Neural progenitor cell (in vitro differentiated cells): ENCODE measurements at regions not wholly inside any gene's neighbourhood (a gene's known extent, or its start where the extent isn't known, plus 50 kb on each side); places are given as distances from the start of the nearest gene placed in this dataset.
A peak's percentile ranks its signal among the peaks of the same experiment; 100 is the strongest.

Source experiments
- DNase-seq: peaks from one replicate; pipeline ENCODE4 v3.0.0-alpha.2; 2016; ENCODE audit warnings: low spot score
- H2AFZ ChIP-seq: fragments of 200-600 bp; sonication (generic); replicated peaks from 2 replicates; pipeline ENCODE4 v1.6.1; 2016; ENCODE audit warnings: antibody characterized with exemption
- H3F3A ChIP-seq: fragments of 200-600 bp; sonication (generic); 2 replicates; pipeline ENCODE4 v1.6.1; 2016; ENCODE audit warnings: antibody characterized with exemption, low read depth
- H3K27ac ChIP-seq: fragments of 200-600 bp; sonication (generic); 2 replicates; pipeline ENCODE4 v1.5.1; 2016; ENCODE audit warnings: mild to moderate bottlenecking
- H3K27me3 ChIP-seq: fragments of 200-600 bp; sonication (generic); 2 replicates; pipeline ENCODE4 v1.6.1; 2016; ENCODE audit warnings: mild to moderate bottlenecking, moderate library complexity
- H3K36me3 ChIP-seq: fragments of 200-600 bp; sonication (generic); 2 replicates; pipeline ENCODE4 v1.5.1; 2016
- H3K4me1 ChIP-seq: fragments of 200-600 bp; sonication (generic); 2 replicates; pipeline ENCODE4 v1.6.1; 2016; ENCODE audit warnings: mixed run types
- H3K4me2 ChIP-seq: fragments of 200-600 bp; sonication (generic); 2 replicates; pipeline ENCODE4 v1.6.1; 2016
- H3K4me3 ChIP-seq: fragments of 200-600 bp; sonication (generic); 2 replicates; pipeline ENCODE4 v1.5.1; 2016
- H3K79me2 ChIP-seq: fragments of 200-600 bp; sonication (generic); 2 replicates; pipeline ENCODE4 v1.6.1; 2016; ENCODE audit warnings: low read depth
- H3K9ac ChIP-seq: fragments of 200-600 bp; sonication (generic); 2 replicates; pipeline ENCODE4 v1.6.1; 2016
- H3K9me3 ChIP-seq: fragments of 200-600 bp; sonication (generic); 2 replicates; pipeline ENCODE4 v1.5.1; 2016; ENCODE audit warnings: low read depth
- H4K20me1 ChIP-seq: fragments of 200-600 bp; sonication (generic); 2 replicates; pipeline ENCODE4 v1.6.1; 2016; ENCODE audit warnings: low read depth
- H3K27ac Mint-ChIP-seq: 3 replicates; pipeline ENCODE4 v1.8.0; 2021; ENCODE audit warnings: mixed read lengths
- H3K27me3 Mint-ChIP-seq: 2 replicates; pipeline ENCODE4 v1.8.0; 2022; ENCODE audit warnings: low read depth, mild to moderate bottlenecking, inconsistent platforms, moderate library complexity, mixed read lengths; ENCODE audit not compliant: insufficient read depth
- H3K36me3 Mint-ChIP-seq: 3 replicates; pipeline ENCODE4 v1.8.0; 2021; ENCODE audit warnings: mixed read lengths
- H3K4me1 Mint-ChIP-seq: 3 replicates; pipeline ENCODE4 v1.8.0; 2021; ENCODE audit warnings: mixed read lengths
- H3K4me3 Mint-ChIP-seq: 3 replicates; pipeline ENCODE4 v1.8.0; 2021; ENCODE audit warnings: mild to moderate bottlenecking, moderate library complexity, mixed read lengths
- H3K9me3 Mint-ChIP-seq: 3 replicates; pipeline ENCODE4 v1.8.0; 2020; ENCODE audit warnings: mixed read lengths
- CTCF ChIP-seq: fragments of 200-600 bp; sonication (generic); IDR thresholded peaks from 2 replicates; pipeline ENCODE4 v1.5.1; 2017; ENCODE audit warnings: antibody characterized with exemption, mild to moderate bottlenecking
- EZH2 ChIP-seq: fragments of 200-600 bp; sonication (generic); IDR thresholded peaks from 2 replicates; pipeline ENCODE4 v1.6.1; 2017; ENCODE audit warnings: antibody characterized with exemption, mild to moderate bottlenecking, moderate library complexity
- EZH2phosphoT487 ChIP-seq: fragments of 200-600 bp; sonication (generic); IDR thresholded peaks from 2 replicates; pipeline ENCODE4 v1.6.1; 2017; ENCODE audit warnings: antibody characterized with exemption

- Histone ChIP-seq H3K79me2 (no peaks in the 10 kb centered on the region), H3K9ac (no peak overlapping the region), H3K36me3 (no peaks in the 10 kb centered on the region), H3K4me1 (no peaks in the 10 kb centered on the region), H2AFZ (no peak overlapping the region), H3K27ac (no peak overlapping the region), H3K4me2 (no peak overlapping the region), H3F3A (no peaks in the 10 kb centered on the region), H3K27me3 (no peaks in the 10 kb centered on the region), H3K4me3 (no peak overlapping the region), H4K20me1 (no peaks in the 10 kb centered on the region), H3K9me3 (no peaks in the 10 kb centered on the region)
- Mint-ChIP-seq H3K27ac (no peak overlapping the region), H3K9me3 (no peaks in the 10 kb centered on the region), H3K4me3 (no peak overlapping the region), H3K36me3 (no peaks in the 10 kb centered on the region), H3K4me1 (no peaks in the 10 kb centered on the region), H3K27me3 (no peaks in the 10 kb centered on the region)
- no peak for DNase-seq
- TF ChIP-seq EZH2phosphoT487, result no peak
- TF ChIP-seq EZH2, result no peak
- no peak for TF ChIP-seq CTCF
These were observed 1717.9 kb downstream of the EFNA5 start for GRCh38 chr5:105952875-105953274.

GRCh38 chr5:105947461-105947860 is 1723.3 kb downstream of the EFNA5 start:
- H3K79me2 ChIP-seq, result no peaks in the 10 kb centered on the region
- Mint-ChIP-seq H3K4me1 (no peaks in the 10 kb centered on the region), H3K27ac (no peak overlapping the region), H3K27me3 (no peaks in the 10 kb centered on the region), H3K9me3 (no peaks in the 10 kb centered on the region), H3K36me3 (no peaks in the 10 kb centered on the region), H3K4me3 (no peak overlapping the region)
- DNase-seq, result no peak
- no peaks in the 10 kb centered on the region for H3K4me1 ChIP-seq
- no peak overlapping the region for H3K4me3 ChIP-seq
- no peak overlapping the region for H3K4me2 ChIP-seq
- H2AFZ ChIP-seq, result no peak overlapping the region
- H3K27me3 ChIP-seq, result no peaks in the 10 kb centered on the region
- H3F3A ChIP-seq, result no peaks in the 10 kb centered on the region
- H3K27ac ChIP-seq, result no peak overlapping the region
- H3K9ac ChIP-seq, result no peak overlapping the region
- H4K20me1 ChIP-seq, result no peaks in the 10 kb centered on the region
- TF ChIP-seq EZH2phosphoT487 (no peak), CTCF (no peak), EZH2 (no peak)
- H3K9me3 ChIP-seq, result no peaks in the 10 kb centered on the region
- no peaks in the 10 kb centered on the region for H3K36me3 ChIP-seq

- H3K27ac Mint-ChIP-seq, result no peak overlapping the region
- no peaks in the 10 kb centered on the region for H3K79me2 ChIP-seq
- no peaks in the 10 kb centered on the region for H3K4me1 ChIP-seq
- H3K9me3 Mint-ChIP-seq, result no peaks in the 10 kb centered on the region
- H3K36me3 Mint-ChIP-seq, result no peaks in the 10 kb centered on the region
- H3K27me3 Mint-ChIP-seq, result no peaks in the 10 kb centered on the region
- no peak overlapping the region for H3K4me2 ChIP-seq
- H4K20me1 ChIP-seq, result no peaks in the 10 kb centered on the region
- no peaks in the 10 kb centered on the region for H3K9me3 ChIP-seq
- H3K27me3 ChIP-seq, result no peaks in the 10 kb centered on the region
- TF ChIP-seq EZH2, result no peak
- TF ChIP-seq EZH2phosphoT487, result no peak
- no peak overlapping the region for H3K4me3 ChIP-seq
- H3K4me1 Mint-ChIP-seq, result no peaks in the 10 kb centered on the region
- no peak overlapping the region for H3K4me3 Mint-ChIP-seq
- no peak overlapping the region for H2AFZ ChIP-seq
- H3K36me3 ChIP-seq, result no peaks in the 10 kb centered on the region
- no peak overlapping the region for H3K9ac ChIP-seq
- no peaks in the 10 kb centered on the region for H3F3A ChIP-seq
- no peak overlapping the region for H3K27ac ChIP-seq
- no peak for DNase-seq
These were observed 1725.3 kb downstream of the EFNA5 start for GRCh38 chr5:105945203-105945972.

- H2AFZ ChIP-seq, result peak overlapping the region; percentile 5
- Mint-ChIP-seq H3K9me3 (peaks cover 7% of the 10 kb centered on the region), H3K27me3 (no peaks in the 10 kb centered on the region), H3K4me3 (no peak overlapping the region), H3K27ac (no peak overlapping the region), H3K4me1 (no peaks in the 10 kb centered on the region), H3K36me3 (no peaks in the 10 kb centered on the region)
- H3K27ac ChIP-seq, result no peak overlapping the region
- H3F3A ChIP-seq, result no peaks in the 10 kb centered on the region
- no peak overlapping the region for H3K4me2 ChIP-seq
- no peak overlapping the region for H3K9ac ChIP-seq
- H3K36me3 ChIP-seq, result no peaks in the 10 kb centered on the region
- TF ChIP-seq EZH2 (no peak), EZH2phosphoT487 (no peak), CTCF (no peak)
- no peaks in the 10 kb centered on the region for H3K4me1 ChIP-seq
- H3K27me3 ChIP-seq, result no peaks in the 10 kb centered on the region
- DNase-seq, result no peak
- no peaks in the 10 kb centered on the region for H4K20me1 ChIP-seq
- no peaks in the 10 kb centered on the region for H3K79me2 ChIP-seq
- H3K4me3 ChIP-seq, result no peak overlapping the region
- H3K9me3 ChIP-seq, result no peaks in the 10 kb centered on the region
These were observed 1730.6 kb downstream of the EFNA5 start for GRCh38 chr5:105940181-105940580.
